ENCODE measurements at regions not wholly inside any gene's neighbourhood (a gene's known extent, or its start where the extent isn't known, plus 50 kb on each side); places are given as distances from the start of the nearest gene placed in this dataset.

GRCh38 chr16:47865337-47865855 lies 290.4 kb downstream of the ABCC12 start:
- H2BK20ac ChIP-seq (ENCODE audit: low read length): no peak overlapping the region
- H4K91ac ChIP-seq (replicated peaks; ENCODE audit: insufficient read length, low read length): no peak overlapping the region
- 87% methylated on average over 3 of the region's 3 CpGs; no CpG with 5 or more reads in 1 of the 2 experiments for WGBS, 2 experiments (ENCODE audit: extremely low coverage in 1 of 2, insufficient coverage in 1 of 2, insufficient read length in 1 of 2, insufficient replicate concordance in 2 of 2, low coverage in 1 of 2, low lambda C conversion rate in 2 of 2, missing lambda C conversion rate in 1 of 2)
- no peak overlapping the region for H2BK120ac ChIP-seq (replicated peaks; ENCODE audit: low read depth, low read length)
- peaks cover 0 to 14% (median 1%) of the 10 kb centered on the region in 4 experiments; a peak in 2 of 7 replicates for H3K4me1 ChIP-seq (replicated peaks in 1 of 4; ENCODE audit: control insufficient read depth in 3 of 4, insufficient read depth in 4 of 4, low read length in 3 of 4)
- H4K5ac ChIP-seq (ENCODE audit: insufficient read length, low read depth, low read length): no peak overlapping the region
- no peak overlapping the region for H3K9ac ChIP-seq (replicated peaks in 1 of 4; ENCODE audit: extremely low read depth in 1 of 4, low read depth in 3 of 4, low read length in 3 of 4)
- H2BK15ac ChIP-seq (ENCODE audit: low read length): 0 out of 2 replicates have a peak overlapping the region, but pooled peaks have one; percentile 6
- H3K79me1 ChIP-seq (ENCODE audit: low read depth, low read length): no peaks in the 10 kb centered on the region
- H3K56ac ChIP-seq (replicated peaks; ENCODE audit: insufficient read length, low read depth, low read length): no peak overlapping the region
- ChIA-PET CTCF (ENCODE audit: partially characterized antibody) (interaction anchor here (1.3 kb wide), 1 partner anchor 10 kb away, joined by 4 read pairs; no protein-coding TSS in a partner anchor), POLR2A (ENCODE audit: partially characterized antibody) (no interaction called here)
- no peak for DNase-seq (ENCODE audit: low read depth in 1 of 2, low spot score in 2 of 2)
- H3K18ac ChIP-seq (ENCODE audit: extremely low read depth, low read length): no peak overlapping the region; the same call in 1 of the 2 replicates
- 0 out of 4 replicates have a peak overlapping the region, but pooled peaks of 1 of the 2 experiments have one; percentile 18 for H3K4me2 ChIP-seq (ENCODE audit: insufficient read depth in 1 of 2, low read depth in 2 of 2, low read length in 2 of 2)
- H2AFZ ChIP-seq (ENCODE audit: low read length): no peak overlapping the region
- no peak for FAIRE-seq
- 0 out of 2 replicates have a peak overlapping the region, but pooled peaks have one; percentile 66 for H2AK5ac ChIP-seq (ENCODE audit: low read depth, low read length)
- no peaks in the 10 kb centered on the region for H3K23me2 ChIP-seq (ENCODE audit: low read depth, low read length)
- H3K27ac ChIP-seq (ENCODE audit: low read depth, low read length): no peak overlapping the region
- H4K20me1 ChIP-seq (replicated peaks in 1 of 2; ENCODE audit: control insufficient read depth in 1 of 2, insufficient read depth in 2 of 2, low read length in 2 of 2): no peaks in the 10 kb centered on the region
- no peaks in the 10 kb centered on the region for H3K27me3 ChIP-seq (replicated peaks in 1 of 4; ENCODE audit: control insufficient read depth in 3 of 4, extremely low read depth in 1 of 4, insufficient read depth in 3 of 4, low read length in 3 of 4)
- no peaks in the 10 kb centered on the region for H3K36me3 ChIP-seq (ENCODE audit: control insufficient read depth in 2 of 4, insufficient read depth in 4 of 4, low read length in 3 of 4)
- no peak overlapping the region for H3K4me3 ChIP-seq (ENCODE audit: extremely low read depth in 1 of 4, insufficient read depth in 2 of 4, low read depth in 3 of 4, low read length in 4 of 4)
- H3K9me3 ChIP-seq (ENCODE audit: insufficient read depth in 2 of 2, low read depth in 1 of 2, low read length in 1 of 2): no peaks in the 10 kb centered on the region
- no peaks in the 10 kb centered on the region for H3K79me2 ChIP-seq (ENCODE audit: control insufficient read depth in 1 of 2, insufficient read depth in 2 of 2, low read length in 2 of 2)
- H3K14ac ChIP-seq (ENCODE audit: insufficient read length): no peak overlapping the region
- H2BK12ac ChIP-seq (ENCODE audit: low read depth, low read length): no peak overlapping the region
- H3K23ac ChIP-seq (ENCODE audit: insufficient read length): no peak overlapping the region
- H4K8ac ChIP-seq (ENCODE audit: extremely low read depth, insufficient read depth, low read length): no peak overlapping the region
- no peak overlapping the region for H2BK5ac ChIP-seq (ENCODE audit: low read depth, low read length)
- H3K4ac ChIP-seq (replicated peaks; ENCODE audit: insufficient read length, low read depth, low read length): no peak overlapping the region
- no peak for TF ChIP-seq TEAD4 (IDR thresholded peaks at IDR 0.05; ENCODE audit: low read depth, low read length)
- no peak for TF ChIP-seq CHD2 (IDR thresholded peaks at IDR 0.05; ENCODE audit: low read length)
- no peak for TF ChIP-seq EZH2 (IDR thresholded peaks at IDR 0.05; ENCODE audit: low read depth, low read length, severe bottlenecking)
- no peak for TF ChIP-seq JUN (IDR thresholded peaks at IDR 0.05; ENCODE audit: low read depth, low read length)
- TF ChIP-seq POLR2A (IDR thresholded peaks at IDR 0.05; ENCODE audit: control extremely low read depth in 1 of 2, low read depth in 2 of 2, low read length in 2 of 2): no peak
- no peak for TF ChIP-seq SRF (IDR thresholded peaks at IDR 0.05; ENCODE audit: low read depth, low read length)
- no peak for TF ChIP-seq RBBP5 (IDR thresholded peaks at IDR 0.05; ENCODE audit: borderline replicate concordance, low read depth, low read length)
- no peak for TF ChIP-seq EGR1 (IDR thresholded peaks at IDR 0.05; ENCODE audit: borderline replicate concordance, low read depth, low read length)
